MM.1S (cell line): ENCODE measurements at regions not wholly inside any gene's neighbourhood (a gene's known extent, or its start where the extent isn't known, plus 50 kb on each side); places are given as distances from the start of the nearest gene placed in this dataset.

Experiments
- EZH2 ChIP-seq: fragments of 300-600 bp; sonication (generic); optimal IDR thresholded peaks from 2 replicates; pipeline ENCODE3; 2017; ENCODE audit warnings: low read depth, mild to moderate bottlenecking, antibody characterized with exemption, low read length, mixed read lengths
- TF ChIP-seq, protein P1 (sequence below): fragments of 300-600 bp; sonication (generic); IDR thresholded peaks from 2 replicates; pipeline ENCODE4 v1.5.1; 2016; ENCODE audit warnings: antibody characterized with exemption, low read length, mixed read lengths

GRCh38 chr7:152959610-152960009 is 200.1 kb downstream of the ACTR3B start:
- TF ChIP-seq, protein P1, sequence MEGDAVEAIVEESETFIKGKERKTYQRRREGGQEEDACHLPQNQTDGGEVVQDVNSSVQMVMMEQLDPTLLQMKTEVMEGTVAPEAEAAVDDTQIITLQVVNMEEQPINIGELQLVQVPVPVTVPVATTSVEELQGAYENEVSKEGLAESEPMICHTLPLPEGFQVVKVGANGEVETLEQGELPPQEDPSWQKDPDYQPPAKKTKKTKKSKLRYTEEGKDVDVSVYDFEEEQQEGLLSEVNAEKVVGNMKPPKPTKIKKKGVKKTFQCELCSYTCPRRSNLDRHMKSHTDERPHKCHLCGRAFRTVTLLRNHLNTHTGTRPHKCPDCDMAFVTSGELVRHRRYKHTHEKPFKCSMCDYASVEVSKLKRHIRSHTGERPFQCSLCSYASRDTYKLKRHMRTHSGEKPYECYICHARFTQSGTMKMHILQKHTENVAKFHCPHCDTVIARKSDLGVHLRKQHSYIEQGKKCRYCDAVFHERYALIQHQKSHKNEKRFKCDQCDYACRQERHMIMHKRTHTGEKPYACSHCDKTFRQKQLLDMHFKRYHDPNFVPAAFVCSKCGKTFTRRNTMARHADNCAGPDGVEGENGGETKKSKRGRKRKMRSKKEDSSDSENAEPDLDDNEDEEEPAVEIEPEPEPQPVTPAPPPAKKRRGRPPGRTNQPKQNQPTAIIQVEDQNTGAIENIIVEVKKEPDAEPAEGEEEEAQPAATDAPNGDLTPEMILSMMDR: no peak
- no peak for TF ChIP-seq EZH2
